ENCODE measurements at regions not wholly inside any gene's neighbourhood (a gene's known extent, or its start where the extent isn't known, plus 50 kb on each side); places are given as distances from the start of the nearest gene placed in this dataset.

DNA sequence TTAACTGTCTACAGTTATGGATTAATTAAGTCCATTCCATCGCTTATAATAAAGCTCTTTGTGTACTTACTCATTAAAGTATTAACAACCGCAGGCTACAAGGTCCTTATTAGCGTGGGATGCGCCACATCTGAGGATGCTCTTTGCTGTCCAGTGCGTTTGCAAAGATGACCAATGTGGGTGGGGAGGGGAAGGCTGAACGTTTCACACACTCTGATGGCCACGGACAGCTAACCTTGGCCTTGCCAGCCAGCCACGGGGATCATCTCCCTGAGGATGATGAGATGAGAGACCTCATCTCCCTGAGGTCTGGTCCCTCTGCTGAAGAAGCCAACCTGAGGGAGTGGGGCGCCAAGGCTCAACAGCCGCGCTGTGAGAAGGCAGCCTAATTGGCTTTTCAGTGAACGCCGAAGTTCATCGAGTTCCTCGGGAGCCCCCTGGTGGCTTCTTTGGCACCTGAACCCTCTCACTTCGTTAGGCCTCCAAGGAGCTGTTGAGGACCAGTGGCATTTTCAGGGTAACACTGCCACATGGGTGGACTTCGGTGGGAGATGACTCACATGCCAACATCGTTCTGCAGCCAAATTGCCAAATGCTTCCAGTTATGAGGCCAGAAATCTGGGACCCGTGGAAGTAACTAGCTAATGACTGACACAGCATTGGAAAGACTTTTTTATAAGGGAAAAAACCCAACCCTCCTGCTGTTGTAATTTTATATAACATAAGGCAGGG, 69.3 kb upstream of the SEC11C start (continued):
- TF ChIP-seq SRF (IDR thresholded peaks at IDR 0.05; ENCODE audit: low read depth, low read length) = no peak
- peak; percentile 89 for TF ChIP-seq XRCC5 (optimal IDR thresholded peaks at IDR 0.05; ENCODE audit: low read length)
- TF ChIP-seq NRL (CRISPR knock-in tag; IDR thresholded peaks at IDR 0.05; ENCODE audit: borderline replicate concordance) = no peak
- TF ChIP-seq SMC3 (IDR thresholded peaks at IDR 0.05; ENCODE audit: low read length) = peak; percentile 82
- TF ChIP-seq ZFX (CRISPR knock-in tag; IDR thresholded peaks at IDR 0.05; ENCODE audit: low read depth) = 0 out of 2 replicates have a peak, but pooled peaks have one; percentile 31
- no peak for TF ChIP-seq REPIN1 (CRISPR knock-in tag; IDR thresholded peaks at IDR 0.05; ENCODE audit: borderline replicate concordance, low read depth)
- TF ChIP-seq, protein P1, sequence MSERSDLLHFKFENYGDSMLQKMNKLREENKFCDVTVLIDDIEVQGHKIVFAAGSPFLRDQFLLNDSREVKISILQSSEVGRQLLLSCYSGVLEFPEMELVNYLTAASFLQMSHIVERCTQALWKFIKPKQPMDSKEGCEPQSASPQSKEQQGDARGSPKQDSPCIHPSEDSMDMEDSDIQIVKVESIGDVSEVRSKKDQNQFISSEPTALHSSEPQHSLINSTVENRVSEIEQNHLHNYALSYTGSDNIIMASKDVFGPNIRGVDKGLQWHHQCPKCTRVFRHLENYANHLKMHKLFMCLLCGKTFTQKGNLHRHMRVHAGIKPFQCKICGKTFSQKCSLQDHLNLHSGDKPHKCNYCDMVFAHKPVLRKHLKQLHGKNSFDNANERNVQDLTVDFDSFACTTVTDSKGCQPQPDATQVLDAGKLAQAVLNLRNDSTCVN (CRISPR knock-in tag; IDR thresholded peaks at IDR 0.05; ENCODE audit: borderline replicate concordance) = no peak
- TF ChIP-seq, protein P2, sequence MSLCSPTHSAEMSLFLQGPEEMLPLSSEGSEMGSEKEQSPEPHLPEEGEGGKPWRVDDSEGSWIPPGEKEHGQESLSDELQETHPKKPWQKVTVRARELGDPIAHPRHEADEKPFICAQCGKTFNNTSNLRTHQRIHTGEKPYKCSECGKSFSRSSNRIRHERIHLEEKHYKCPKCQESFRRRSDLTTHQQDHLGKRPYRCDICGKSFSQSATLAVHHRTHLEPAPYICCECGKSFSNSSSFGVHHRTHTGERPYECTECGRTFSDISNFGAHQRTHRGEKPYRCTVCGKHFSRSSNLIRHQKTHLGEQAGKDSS (CRISPR knock-in tag; IDR thresholded peaks at IDR 0.05; ENCODE audit: borderline replicate concordance, low read depth) = 0 out of 2 replicates have a peak, but pooled peaks have one; percentile 38
- 0 out of 2 replicates have a peak, but pooled peaks have one; percentile 22 for TF ChIP-seq SALL1 (CRISPR knock-in tag; IDR thresholded peaks at IDR 0.05)
- TF ChIP-seq, protein P3, sequence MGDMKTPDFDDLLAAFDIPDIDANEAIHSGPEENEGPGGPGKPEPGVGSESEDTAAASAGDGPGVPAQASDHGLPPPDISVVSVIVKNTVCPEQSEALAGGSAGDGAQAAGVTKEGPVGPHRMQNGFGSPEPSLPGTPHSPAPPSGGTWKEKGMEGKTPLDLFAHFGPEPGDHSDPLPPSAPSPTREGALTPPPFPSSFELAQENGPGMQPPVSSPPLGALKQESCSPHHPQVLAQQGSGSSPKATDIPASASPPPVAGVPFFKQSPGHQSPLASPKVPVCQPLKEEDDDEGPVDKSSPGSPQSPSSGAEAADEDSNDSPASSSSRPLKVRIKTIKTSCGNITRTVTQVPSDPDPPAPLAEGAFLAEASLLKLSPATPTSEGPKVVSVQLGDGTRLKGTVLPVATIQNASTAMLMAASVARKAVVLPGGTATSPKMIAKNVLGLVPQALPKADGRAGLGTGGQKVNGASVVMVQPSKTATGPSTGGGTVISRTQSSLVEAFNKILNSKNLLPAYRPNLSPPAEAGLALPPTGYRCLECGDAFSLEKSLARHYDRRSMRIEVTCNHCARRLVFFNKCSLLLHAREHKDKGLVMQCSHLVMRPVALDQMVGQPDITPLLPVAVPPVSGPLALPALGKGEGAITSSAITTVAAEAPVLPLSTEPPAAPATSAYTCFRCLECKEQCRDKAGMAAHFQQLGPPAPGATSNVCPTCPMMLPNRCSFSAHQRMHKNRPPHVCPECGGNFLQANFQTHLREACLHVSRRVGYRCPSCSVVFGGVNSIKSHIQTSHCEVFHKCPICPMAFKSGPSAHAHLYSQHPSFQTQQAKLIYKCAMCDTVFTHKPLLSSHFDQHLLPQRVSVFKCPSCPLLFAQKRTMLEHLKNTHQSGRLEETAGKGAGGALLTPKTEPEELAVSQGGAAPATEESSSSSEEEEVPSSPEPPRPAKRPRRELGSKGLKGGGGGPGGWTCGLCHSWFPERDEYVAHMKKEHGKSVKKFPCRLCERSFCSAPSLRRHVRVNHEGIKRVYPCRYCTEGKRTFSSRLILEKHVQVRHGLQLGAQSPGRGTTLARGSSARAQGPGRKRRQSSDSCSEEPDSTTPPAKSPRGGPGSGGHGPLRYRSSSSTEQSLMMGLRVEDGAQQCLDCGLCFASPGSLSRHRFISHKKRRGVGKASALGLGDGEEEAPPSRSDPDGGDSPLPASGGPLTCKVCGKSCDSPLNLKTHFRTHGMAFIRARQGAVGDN (CRISPR knock-in tag; IDR thresholded peaks at IDR 0.05) = peak; percentile 20; the same call in 1 of the 2 replicates
- TF ChIP-seq SNRNP70 (IDR thresholded peaks at IDR 0.05; ENCODE audit: low read depth, low read length) = no peak
- TF ChIP-seq HES4 (CRISPR knock-in tag; IDR thresholded peaks at IDR 0.05; ENCODE audit: borderline replicate concordance) = no peak
- TF ChIP-seq CBX5 (CRISPR knock-in tag; IDR thresholded peaks at IDR 0.05; ENCODE audit: borderline replicate concordance) = peak; percentile 77; the same call in 1 of the 2 replicates

All from HepG2 (cell line).